ENCODE measurements at regions not wholly inside any gene's neighbourhood (a gene's known extent, or its start where the extent isn't known, plus 50 kb on each side); places are given as distances from the start of the nearest gene placed in this dataset.

DNA sequence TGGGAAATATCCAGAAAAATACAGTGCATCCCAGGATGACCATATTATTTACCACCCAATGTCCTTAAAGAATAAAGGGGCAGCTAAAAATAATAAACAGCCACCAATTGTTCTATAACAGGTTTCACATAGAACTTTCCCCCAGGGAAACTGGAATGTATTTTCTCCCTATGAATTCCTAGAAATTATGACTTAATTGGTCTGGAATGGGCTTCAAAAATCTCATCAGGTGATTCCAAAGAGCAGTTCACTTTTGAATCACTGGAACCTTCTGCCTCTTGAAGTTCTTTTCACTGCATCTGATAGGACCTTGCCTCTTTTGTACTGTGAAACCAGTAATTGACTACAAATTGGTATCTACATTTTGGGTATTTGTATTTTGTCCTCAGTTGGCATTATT is 119.3 kb downstream of the ZNF330 start:
- Histone ChIP-seq H3K9me3 (ENCODE audit: low read depth, low read length, poor library complexity, severe bottlenecking) (no peaks in the 10 kb centered on the region), H3K36me3 (ENCODE audit: insufficient read depth, low read length, poor library complexity, severe bottlenecking) (no peaks in the 10 kb centered on the region), H3K4me1 (ENCODE audit: insufficient read depth, low read length, poor library complexity, severe bottlenecking) (no peaks in the 10 kb centered on the region), H3K27ac (ENCODE audit: low read depth, low read length, poor library complexity, severe bottlenecking) (no peak overlapping the region), H3K27me3 (replicated peaks; ENCODE audit: insufficient read depth, low read depth, low read length, poor library complexity) (peaks cover 48% of the 10 kb centered on the region), H3K4me3 (ENCODE audit: low read depth, low read length, poor library complexity, severe bottlenecking) (no peak overlapping the region)
- intact Hi-C loops (cut with micrococcal nuclease; ENCODE audit: unreplicated experiment), result no loop called here
- TF ChIP-seq EZH2 (IDR thresholded peaks at IDR 0.05; ENCODE audit: borderline replicate concordance, low read depth, low read length, poor library complexity, severe bottlenecking), result no peak
- TF ChIP-seq, protein P1, sequence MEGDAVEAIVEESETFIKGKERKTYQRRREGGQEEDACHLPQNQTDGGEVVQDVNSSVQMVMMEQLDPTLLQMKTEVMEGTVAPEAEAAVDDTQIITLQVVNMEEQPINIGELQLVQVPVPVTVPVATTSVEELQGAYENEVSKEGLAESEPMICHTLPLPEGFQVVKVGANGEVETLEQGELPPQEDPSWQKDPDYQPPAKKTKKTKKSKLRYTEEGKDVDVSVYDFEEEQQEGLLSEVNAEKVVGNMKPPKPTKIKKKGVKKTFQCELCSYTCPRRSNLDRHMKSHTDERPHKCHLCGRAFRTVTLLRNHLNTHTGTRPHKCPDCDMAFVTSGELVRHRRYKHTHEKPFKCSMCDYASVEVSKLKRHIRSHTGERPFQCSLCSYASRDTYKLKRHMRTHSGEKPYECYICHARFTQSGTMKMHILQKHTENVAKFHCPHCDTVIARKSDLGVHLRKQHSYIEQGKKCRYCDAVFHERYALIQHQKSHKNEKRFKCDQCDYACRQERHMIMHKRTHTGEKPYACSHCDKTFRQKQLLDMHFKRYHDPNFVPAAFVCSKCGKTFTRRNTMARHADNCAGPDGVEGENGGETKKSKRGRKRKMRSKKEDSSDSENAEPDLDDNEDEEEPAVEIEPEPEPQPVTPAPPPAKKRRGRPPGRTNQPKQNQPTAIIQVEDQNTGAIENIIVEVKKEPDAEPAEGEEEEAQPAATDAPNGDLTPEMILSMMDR (conservative IDR thresholded peaks at IDR 0.05; ENCODE audit: low read depth, low read length), result no peak
- ChIA-PET CTCF (no interaction called here), POLR2A (ENCODE audit: low non-redundant PET) (no interaction called here)
- no peak for DNase-seq (ENCODE audit: low spot score)
- no TSS peak for BruUV-seq (replicated peaks)

DNA sequence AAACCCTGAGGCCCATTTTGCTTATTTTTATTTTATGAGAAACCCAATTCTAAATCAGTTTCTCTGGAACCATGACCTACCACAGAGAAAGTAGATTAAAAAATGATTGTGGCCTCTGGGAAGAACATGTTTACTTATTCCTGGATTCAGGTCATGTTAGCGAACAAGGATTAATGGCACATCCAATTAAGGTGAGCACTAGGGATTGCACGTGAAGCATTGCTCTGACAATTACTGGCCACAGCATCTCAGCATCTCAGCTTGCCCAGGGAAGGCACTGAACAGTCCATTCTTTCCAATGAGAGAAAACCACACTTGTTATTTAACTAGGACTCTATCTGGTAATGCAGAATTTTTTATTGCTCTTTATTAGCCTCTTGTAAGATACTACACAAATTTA is 119.8 kb downstream of the ZNF330 start:
- TF ChIP-seq EZH2 (IDR thresholded peaks at IDR 0.05; ENCODE audit: borderline replicate concordance, low read depth, low read length, poor library complexity, severe bottlenecking), result no peak
- no TSS peak for BruUV-seq (replicated peaks)
- intact Hi-C loops (cut with micrococcal nuclease; ENCODE audit: unreplicated experiment), result no loop called here

DNA sequence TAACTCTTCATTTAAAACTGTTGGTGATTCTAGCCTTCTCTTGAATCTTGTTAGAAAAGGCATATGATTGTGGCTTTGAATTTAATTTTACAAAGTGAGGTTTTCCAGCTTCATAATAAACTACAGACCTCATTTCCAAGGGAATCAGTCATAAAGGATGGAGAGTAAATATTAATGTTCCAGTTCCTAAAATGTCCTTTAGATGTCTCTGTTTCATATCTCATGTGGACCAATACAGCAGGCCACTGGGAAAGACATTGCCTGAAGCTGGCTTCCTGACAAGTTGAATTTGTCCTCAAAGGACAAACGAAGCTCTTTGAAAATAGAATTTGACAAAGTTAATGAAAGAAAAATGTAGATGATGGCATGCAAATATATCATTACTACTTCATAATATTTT is 125.4 kb downstream of the ZNF330 start:
- Histone ChIP-seq H3K4me1 (ENCODE audit: insufficient read depth, low read length, poor library complexity, severe bottlenecking) (peaks cover 16% of the 10 kb centered on the region), H3K27ac (ENCODE audit: low read depth, low read length, poor library complexity, severe bottlenecking) (no peak overlapping the region), H3K4me3 (ENCODE audit: low read depth, low read length, poor library complexity, severe bottlenecking) (no peak overlapping the region), H3K27me3 (replicated peaks; ENCODE audit: insufficient read depth, low read depth, low read length, poor library complexity) (peaks cover 26% of the 10 kb centered on the region), H3K36me3 (ENCODE audit: insufficient read depth, low read length, poor library complexity, severe bottlenecking) (no peaks in the 10 kb centered on the region), H3K9me3 (ENCODE audit: low read depth, low read length, poor library complexity, severe bottlenecking) (no peaks in the 10 kb centered on the region)
- intact Hi-C loops (cut with micrococcal nuclease; ENCODE audit: unreplicated experiment), result loop anchor here (2.0 to 5.0 kb wide), 2 partner anchors 365 to 776 kb away; no protein-coding TSS in a partner anchor
- ChIA-PET POLR2A (ENCODE audit: low non-redundant PET) (no interaction called here), CTCF (interaction anchor here (1.0 to 1.1 kb wide), 2 partner anchors 308 to 366 kb away, joined by 3 to 4 read pairs; no protein-coding TSS in a partner anchor)
- TF ChIP-seq, protein P1 (conservative IDR thresholded peaks at IDR 0.05; ENCODE audit: low read depth, low read length), result peak; percentile 63
- no peak for TF ChIP-seq EZH2 (IDR thresholded peaks at IDR 0.05; ENCODE audit: borderline replicate concordance, low read depth, low read length, poor library complexity, severe bottlenecking)
- DNase-seq (ENCODE audit: low spot score), result peak; percentile 65
- no TSS peak for BruUV-seq (replicated peaks)

More for the DNA sequence above, 119.8 kb downstream of the ZNF330 start:
- no peaks in the 10 kb centered on the region for H3K4me1 ChIP-seq (ENCODE audit: insufficient read depth, low read length, poor library complexity, severe bottlenecking)
- DNase-seq (ENCODE audit: low spot score), result no peak
- ChIA-PET CTCF (no interaction called here), POLR2A (ENCODE audit: low non-redundant PET) (no interaction called here)
- H3K27ac ChIP-seq (ENCODE audit: low read depth, low read length, poor library complexity, severe bottlenecking), result no peak overlapping the region
- peaks cover 45% of the 10 kb centered on the region for H3K27me3 ChIP-seq (replicated peaks; ENCODE audit: insufficient read depth, low read depth, low read length, poor library complexity)
- H3K36me3 ChIP-seq (ENCODE audit: insufficient read depth, low read length, poor library complexity, severe bottlenecking), result no peaks in the 10 kb centered on the region
- H3K4me3 ChIP-seq (ENCODE audit: low read depth, low read length, poor library complexity, severe bottlenecking), result no peak overlapping the region
- H3K9me3 ChIP-seq (ENCODE audit: low read depth, low read length, poor library complexity, severe bottlenecking), result no peaks in the 10 kb centered on the region

DNA sequence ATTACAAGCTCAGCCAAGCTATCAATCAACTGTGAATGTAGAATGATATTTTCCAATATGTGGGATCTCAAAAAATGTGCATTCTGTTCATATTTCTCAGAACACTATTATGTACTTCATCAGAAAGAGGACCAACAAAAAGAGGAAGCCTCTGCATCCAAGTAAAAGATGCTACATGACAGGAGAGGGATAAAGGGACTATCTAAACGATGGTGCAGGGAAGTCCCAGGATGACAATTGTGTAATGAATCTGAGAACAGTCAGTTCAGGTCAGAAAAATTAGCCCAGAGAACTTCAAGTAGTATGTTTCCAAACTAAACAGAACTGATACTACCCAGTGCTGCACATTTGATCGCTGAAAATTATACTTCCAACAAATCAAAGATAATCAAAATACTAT is 127.0 kb downstream of the ZNF330 start:
- H3K4me1 ChIP-seq (ENCODE audit: insufficient read depth, low read length, poor library complexity, severe bottlenecking), result peaks cover 30% of the 10 kb centered on the region
- H3K36me3 ChIP-seq (ENCODE audit: insufficient read depth, low read length, poor library complexity, severe bottlenecking), result no peaks in the 10 kb centered on the region
- DNase-seq (ENCODE audit: low spot score), result no peak
- CTCF ChIA-PET, result no interaction called here
- intact Hi-C loops (cut with micrococcal nuclease; ENCODE audit: unreplicated experiment), result loop anchor here (2.0 to 5.0 kb wide), 2 partner anchors 363 to 775 kb away; no protein-coding TSS in a partner anchor
- POLR2A ChIA-PET (ENCODE audit: low non-redundant PET), result no interaction called here
- peaks cover 13% of the 10 kb centered on the region for H3K27me3 ChIP-seq (replicated peaks; ENCODE audit: insufficient read depth, low read depth, low read length, poor library complexity)
- no peak overlapping the region for H3K27ac ChIP-seq (ENCODE audit: low read depth, low read length, poor library complexity, severe bottlenecking)
- TF ChIP-seq, protein P1 (conservative IDR thresholded peaks at IDR 0.05; ENCODE audit: low read depth, low read length), result no peak
- TF ChIP-seq EZH2 (IDR thresholded peaks at IDR 0.05; ENCODE audit: borderline replicate concordance, low read depth, low read length, poor library complexity, severe bottlenecking), result no peak
- no TSS peak for BruUV-seq (replicated peaks)
- H3K4me3 ChIP-seq (ENCODE audit: low read depth, low read length, poor library complexity, severe bottlenecking), result no peak overlapping the region
- no peaks in the 10 kb centered on the region for H3K9me3 ChIP-seq (ENCODE audit: low read depth, low read length, poor library complexity, severe bottlenecking)

Data from A673 (cell line).